ENCODE measurements at regions not wholly inside any gene's neighbourhood (a gene's known extent, or its start where the extent isn't known, plus 50 kb on each side); places are given as distances from the start of the nearest gene placed in this dataset.
A peak's percentile ranks its signal among the peaks of the same experiment; 100 is the strongest.

GRCh38 chr3:14590569-14590968, 50.4 kb upstream of the GRIP2 start:
- H3K4me3 Mint-ChIP-seq: no peak overlapping the region
- H3K4me1 Mint-ChIP-seq: no peaks in the 10 kb centered on the region
- H3K9me3 Mint-ChIP-seq: no peaks in the 10 kb centered on the region
- no peak overlapping the region for H3K27ac Mint-ChIP-seq
- peaks cover 23% of the 10 kb centered on the region for H3K27me3 Mint-ChIP-seq
- no peaks in the 10 kb centered on the region for H3K36me3 Mint-ChIP-seq

- no peaks in the 10 kb centered on the region for H3K4me1 Mint-ChIP-seq
- peaks cover 20% of the 10 kb centered on the region for H3K27me3 Mint-ChIP-seq
Measured at GRCh38 chr3:14592390-14592789, 52.2 kb upstream of the GRIP2 start.

GRCh38 chr3:14592836-14593235, 52.7 kb upstream of the GRIP2 start:
- H3K27ac Mint-ChIP-seq: no peak overlapping the region
- peaks cover 0 to 2% (median 0%) of the 10 kb centered on the region in 3 donors for H3K9me3 Mint-ChIP-seq
- H3K4me3 Mint-ChIP-seq: no peak overlapping the region
- H3K27me3 Mint-ChIP-seq: peaks cover 18% of the 10 kb centered on the region
- no peaks in the 10 kb centered on the region for H3K4me1 Mint-ChIP-seq
- no peaks in the 10 kb centered on the region for H3K36me3 Mint-ChIP-seq

More at GRCh38 chr3:14592390-14592789, 52.2 kb upstream of the GRIP2 start:
- Mint-ChIP-seq H3K36me3 (no peaks in the 10 kb centered on the region), H3K9me3 (peaks cover 0 to 2% (median 0%) of the 10 kb centered on the region in 3 donors), H3K4me3 (no peak overlapping the region), H3K27ac (no peak overlapping the region)

- Mint-ChIP-seq H3K27ac (no peak overlapping the region), H3K4me3 (no peak overlapping the region), H3K27me3 (peaks cover 25% of the 10 kb centered on the region), H3K4me1 (no peaks in the 10 kb centered on the region), H3K36me3 (no peaks in the 10 kb centered on the region), H3K9me3 (peaks cover 0 to 10% (median 0%) of the 10 kb centered on the region in 3 donors)
Measured at GRCh38 chr3:14594234-14594633, 54.1 kb upstream of the GRIP2 start.

- Mint-ChIP-seq H3K9me3 (peaks cover 0 to 10% (median 0%) of the 10 kb centered on the region in 3 donors), H3K27ac (no peak overlapping the region), H3K27me3 (peaks cover 31% of the 10 kb centered on the region), H3K4me3 (no peak overlapping the region), H3K36me3 (no peaks in the 10 kb centered on the region), H3K4me1 (no peaks in the 10 kb centered on the region)
Measured at GRCh38 chr3:14595561-14595960, 55.4 kb upstream of the GRIP2 start.

GRCh38 chr3:14597266-14597665, 54.3 kb upstream of the CCDC174 start:
- Mint-ChIP-seq H3K27ac (no peak overlapping the region), H3K9me3 (peaks cover 0 to 10% (median 0%) of the 10 kb centered on the region in 3 donors), H3K27me3 (peaks cover 38% of the 10 kb centered on the region), H3K36me3 (peaks cover 2% of the 10 kb centered on the region), H3K4me3 (no peak overlapping the region), H3K4me1 (no peaks in the 10 kb centered on the region)

- Mint-ChIP-seq H3K27ac (no peak overlapping the region), H3K4me3 (peak overlapping the region in 1 of 4 donors; percentile 1), H3K36me3 (peaks cover 2% of the 10 kb centered on the region), H3K4me1 (peaks cover 0 to under 1% (median 0%) of the 10 kb centered on the region in 3 donors), H3K9me3 (peaks cover 0 to 10% (median under 1%) of the 10 kb centered on the region in 3 donors), H3K27me3 (peaks cover 37% of the 10 kb centered on the region)
Measured at GRCh38 chr3:14598143-14598569, 53.4 kb upstream of the CCDC174 start.

- Mint-ChIP-seq H3K27me3 (peaks cover 43% of the 10 kb centered on the region), H3K9me3 (peaks cover 0 to 13% (median 5%) of the 10 kb centered on the region in 3 donors), H3K4me1 (peaks cover 0 to 3% (median 0%) of the 10 kb centered on the region in 3 donors), H3K36me3 (peaks cover 2% of the 10 kb centered on the region), H3K27ac (no peak overlapping the region), H3K4me3 (no peak overlapping the region)
Measured at GRCh38 chr3:14599488-14599887, 52.1 kb upstream of the CCDC174 start.

GRCh38 chr3:14600075-14600474, 51.5 kb upstream of the CCDC174 start:
- H3K36me3 Mint-ChIP-seq: peaks cover 2% of the 10 kb centered on the region
- H3K27ac Mint-ChIP-seq: no peak overlapping the region
- peaks cover 49% of the 10 kb centered on the region for H3K27me3 Mint-ChIP-seq
- no peak overlapping the region for H3K4me3 Mint-ChIP-seq
- peaks cover 0 to 13% (median 5%) of the 10 kb centered on the region in 3 donors for H3K9me3 Mint-ChIP-seq
- peaks cover 0 to 3% (median 0%) of the 10 kb centered on the region in 3 donors for H3K4me1 Mint-ChIP-seq

GRCh38 chr3:14600856-14601610, 50.5 kb upstream of the CCDC174 start:
- H3K4me3 Mint-ChIP-seq: no peak overlapping the region
- peaks cover 0 to 13% (median 5%) of the 10 kb centered on the region in 3 donors for H3K9me3 Mint-ChIP-seq
- peaks cover 50% of the 10 kb centered on the region for H3K27me3 Mint-ChIP-seq
- H3K4me1 Mint-ChIP-seq: peaks cover 0 to 3% (median under 1%) of the 10 kb centered on the region in 3 donors
- no peak overlapping the region for H3K27ac Mint-ChIP-seq
- peaks cover 2% of the 10 kb centered on the region for H3K36me3 Mint-ChIP-seq

- Mint-ChIP-seq H3K27me3 (peaks cover 55% of the 10 kb centered on the region), H3K4me1 (peaks cover 0 to 3% (median 2%) of the 10 kb centered on the region in 3 donors), H3K36me3 (peaks cover 2% of the 10 kb centered on the region), H3K4me3 (peak overlapping the region in 2 of 4 donors; percentile 9 to 54), H3K9me3 (peaks cover 0 to 11% (median 5%) of the 10 kb centered on the region in 3 donors), H3K27ac (no peak overlapping the region)
Measured at GRCh38 chr3:14601692-14602005, 49.9 kb upstream of the CCDC174 start.
